ENCODE measurements at regions not wholly inside any gene's neighbourhood (a gene's known extent, or its start where the extent isn't known, plus 50 kb on each side); places are given as distances from the start of the nearest gene placed in this dataset.

DNA sequence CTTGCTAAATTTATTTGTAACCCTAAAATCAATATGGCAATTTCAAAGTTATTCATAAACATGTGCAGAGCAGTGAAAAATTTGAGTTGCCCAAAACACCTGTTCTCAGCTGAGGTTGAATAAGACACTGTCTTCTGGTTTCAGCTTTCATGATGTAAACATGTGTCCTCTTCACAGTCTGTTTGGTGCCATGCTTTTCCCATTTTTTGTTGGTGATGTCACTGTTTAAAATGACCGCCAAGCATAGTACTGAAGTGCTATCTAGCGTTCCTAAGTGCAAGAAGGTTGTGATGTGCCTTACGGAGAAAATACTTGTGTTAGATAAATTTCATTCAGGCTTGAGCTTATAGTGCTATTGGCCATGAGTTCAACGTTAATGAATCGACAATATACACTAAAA is 580.8 kb downstream of the ACTL7B start:
- Histone ChIP-seq H4K20me1 (ENCODE audit: control insufficient read depth, extremely low read depth, insufficient read depth, low read length) (no peaks in the 10 kb centered on the region), H3K79me2 (ENCODE audit: control insufficient read depth, insufficient read depth, low read length) (no peaks in the 10 kb centered on the region), H3K36me3 (ENCODE audit: control insufficient read depth in 2 of 2, extremely low read depth in 1 of 2, insufficient read depth in 2 of 2, low read length in 2 of 2) (no peaks in the 10 kb centered on the region), H3K27me3 (ENCODE audit: control insufficient read depth, extremely low read depth, insufficient read depth, low read length) (no peaks in the 10 kb centered on the region), H3K9me3 (ENCODE audit: control insufficient read depth, low read depth, low read length) (no peaks in the 10 kb centered on the region), H3K4me1 (ENCODE audit: control insufficient read depth, extremely low read depth, insufficient read depth, low read length) (peaks cover 34% of the 10 kb centered on the region), H3K9me1 (ENCODE audit: control insufficient read depth, extremely low read depth, insufficient read depth, low read length) (no peaks in the 10 kb centered on the region), H2AFZ (ENCODE audit: control insufficient read depth, low read length) (no peak overlapping the region), H3K9ac (ENCODE audit: control insufficient read depth, extremely low read depth, insufficient read depth, low read length) (no peak overlapping the region), H3K27ac (ENCODE audit: control insufficient read depth, insufficient read depth, low read length) (no peak overlapping the region), H3K4me3 (ENCODE audit: control insufficient read depth in 2 of 3, extremely low read depth in 1 of 3, insufficient read depth in 2 of 3, low read depth in 1 of 3, low read length in 3 of 3) (no peak overlapping the region), H3K4me2 (ENCODE audit: control insufficient read depth, extremely low read depth, insufficient read depth, low read depth, low read length) (no peak overlapping the region)
- DNase-seq (ENCODE audit: low read depth, low spot score) (no peak), FAIRE-seq (no peak)
- dilution Hi-C loops (cut with MboI; ENCODE audit: extremely low pct_ligation_motif_present, low sequenced_read_pairs): no loop called here
- TF ChIP-seq, protein P1, sequence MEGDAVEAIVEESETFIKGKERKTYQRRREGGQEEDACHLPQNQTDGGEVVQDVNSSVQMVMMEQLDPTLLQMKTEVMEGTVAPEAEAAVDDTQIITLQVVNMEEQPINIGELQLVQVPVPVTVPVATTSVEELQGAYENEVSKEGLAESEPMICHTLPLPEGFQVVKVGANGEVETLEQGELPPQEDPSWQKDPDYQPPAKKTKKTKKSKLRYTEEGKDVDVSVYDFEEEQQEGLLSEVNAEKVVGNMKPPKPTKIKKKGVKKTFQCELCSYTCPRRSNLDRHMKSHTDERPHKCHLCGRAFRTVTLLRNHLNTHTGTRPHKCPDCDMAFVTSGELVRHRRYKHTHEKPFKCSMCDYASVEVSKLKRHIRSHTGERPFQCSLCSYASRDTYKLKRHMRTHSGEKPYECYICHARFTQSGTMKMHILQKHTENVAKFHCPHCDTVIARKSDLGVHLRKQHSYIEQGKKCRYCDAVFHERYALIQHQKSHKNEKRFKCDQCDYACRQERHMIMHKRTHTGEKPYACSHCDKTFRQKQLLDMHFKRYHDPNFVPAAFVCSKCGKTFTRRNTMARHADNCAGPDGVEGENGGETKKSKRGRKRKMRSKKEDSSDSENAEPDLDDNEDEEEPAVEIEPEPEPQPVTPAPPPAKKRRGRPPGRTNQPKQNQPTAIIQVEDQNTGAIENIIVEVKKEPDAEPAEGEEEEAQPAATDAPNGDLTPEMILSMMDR (optimal IDR thresholded peaks at IDR 0.05 in 1 of 3, IDR thresholded peaks at IDR 0.05 in 1 of 3, conservative IDR thresholded peaks at IDR 0.05 in 1 of 3; ENCODE audit: extremely low read depth in 1 of 3, insufficient read depth in 2 of 3, low read length in 3 of 3): no peak
- no peak for TF ChIP-seq EZH2 (IDR thresholded peaks at IDR 0.05; ENCODE audit: low read length)

DNA sequence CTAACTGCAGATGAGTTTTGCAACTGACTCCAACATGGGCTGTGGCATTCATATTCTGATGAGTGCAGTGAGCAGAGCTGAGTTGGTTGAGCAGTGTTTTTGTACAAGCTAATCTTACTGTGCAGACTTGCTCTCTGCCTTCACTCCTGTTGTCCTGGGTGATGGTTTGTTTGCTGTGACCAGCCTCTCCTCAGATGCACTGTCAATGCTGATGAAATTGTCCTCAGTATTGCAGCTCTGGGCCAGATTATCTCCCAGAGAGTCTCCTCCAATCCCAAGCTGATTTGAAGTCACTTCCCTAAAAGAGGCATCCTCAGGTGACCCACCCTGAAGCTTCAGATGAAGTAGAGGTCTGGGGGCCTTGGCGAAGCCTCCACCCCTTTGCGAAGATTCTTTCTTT is 581.8 kb downstream of the ACTL7B start:
- H3K4me3 ChIP-seq (ENCODE audit: control insufficient read depth in 2 of 3, extremely low read depth in 1 of 3, insufficient read depth in 2 of 3, low read depth in 1 of 3, low read length in 3 of 3): no peak overlapping the region
- H3K9me1 ChIP-seq (ENCODE audit: control insufficient read depth, extremely low read depth, insufficient read depth, low read length): no peaks in the 10 kb centered on the region
- dilution Hi-C loops (cut with MboI; ENCODE audit: extremely low pct_ligation_motif_present, low sequenced_read_pairs): no loop called here
- H4K20me1 ChIP-seq (ENCODE audit: control insufficient read depth, extremely low read depth, insufficient read depth, low read length): no peaks in the 10 kb centered on the region
- FAIRE-seq (no peak), DNase-seq (ENCODE audit: low read depth, low spot score) (no peak)
- no peaks in the 10 kb centered on the region for H3K27me3 ChIP-seq (ENCODE audit: control insufficient read depth, extremely low read depth, insufficient read depth, low read length)
- H3K9ac ChIP-seq (ENCODE audit: control insufficient read depth, extremely low read depth, insufficient read depth, low read length): no peak overlapping the region
- H3K9me3 ChIP-seq (ENCODE audit: control insufficient read depth, low read depth, low read length): no peaks in the 10 kb centered on the region
- no peaks in the 10 kb centered on the region for H3K79me2 ChIP-seq (ENCODE audit: control insufficient read depth, insufficient read depth, low read length)
- TF ChIP-seq, protein P1 (optimal IDR thresholded peaks at IDR 0.05 in 1 of 3, IDR thresholded peaks at IDR 0.05 in 1 of 3, conservative IDR thresholded peaks at IDR 0.05 in 1 of 3; ENCODE audit: extremely low read depth in 1 of 3, insufficient read depth in 2 of 3, low read length in 3 of 3): no peak
- no peak for TF ChIP-seq EZH2 (IDR thresholded peaks at IDR 0.05; ENCODE audit: low read length)
- no peak overlapping the region for H3K4me2 ChIP-seq (ENCODE audit: control insufficient read depth, extremely low read depth, insufficient read depth, low read depth, low read length)
- no peak overlapping the region for H3K27ac ChIP-seq (ENCODE audit: control insufficient read depth, insufficient read depth, low read length)
- no peaks in the 10 kb centered on the region for H3K36me3 ChIP-seq (ENCODE audit: control insufficient read depth in 2 of 2, extremely low read depth in 1 of 2, insufficient read depth in 2 of 2, low read length in 2 of 2)
- no peak overlapping the region for H2AFZ ChIP-seq (ENCODE audit: control insufficient read depth, low read length)
- peaks cover 39% of the 10 kb centered on the region for H3K4me1 ChIP-seq (ENCODE audit: control insufficient read depth, extremely low read depth, insufficient read depth, low read length)

All from keratinocyte (primary cell).